Liver (tissue), 8 donors: ENCODE measurements at regions not wholly inside any gene's neighbourhood (a gene's known extent, or its start where the extent isn't known, plus 50 kb on each side); places are given as distances from the start of the nearest gene placed in this dataset.

Experiments used
- DNase-seq: peaks from one replicate; pipeline ENCODE4 v3.0.0-alpha.2; 2017; ENCODE audit warnings: low spot score
- H3K27ac ChIP-seq, 2 donors: one replicate each; pipeline ENCODE4 v1.7.0; 2013; ENCODE audit warnings: inconsistent platforms in 2 of 2, low read length in 2 of 2, control low read depth in 1 of 2, low read depth in 1 of 2, mild to moderate bottlenecking in 1 of 2
- H3K27me3 ChIP-seq, 4 donors: one replicate each; pipeline versions ENCODE4 v1.6.1 to v1.7.0; 2013; ENCODE audit warnings: low read length in 3 of 4, inconsistent platforms in 1 of 4, mild to moderate bottlenecking in 1 of 4, moderate library complexity in 1 of 4; ENCODE audit not compliant: control insufficient read depth in 4 of 4, insufficient read depth in 4 of 4
- H3K36me3 ChIP-seq, 4 donors: one replicate each; pipeline versions ENCODE4 v1.6.1 to v1.7.0; 2013; ENCODE audit warnings: low read length in 3 of 4, mild to moderate bottlenecking in 3 of 4, low read depth in 1 of 4, moderate library complexity in 1 of 4; ENCODE audit not compliant: control insufficient read depth in 4 of 4, insufficient read depth in 3 of 4
- H3K4me1 ChIP-seq, 4 donors: one replicate each; pipeline versions ENCODE4 v1.6.1 to v1.7.0; 2013; ENCODE audit warnings: low read length in 3 of 4, mild to moderate bottlenecking in 3 of 4, moderate library complexity in 1 of 4; ENCODE audit not compliant: control insufficient read depth in 4 of 4, insufficient read depth in 4 of 4
- H3K4me3 ChIP-seq, 3 donors: one replicate each; pipeline versions ENCODE4 v1.6.1 to v1.7.0; 2013; ENCODE audit warnings: low read length in 3 of 3, control low read depth in 1 of 3, low read depth in 1 of 3, mild to moderate bottlenecking in 1 of 3
- H3K9ac ChIP-seq, 2 donors: one replicate each; pipeline ENCODE4 v1.7.0; 2013; ENCODE audit warnings: low read length in 2 of 2, mild to moderate bottlenecking in 2 of 2, moderate library complexity in 2 of 2, control low read depth in 1 of 2, low read depth in 1 of 2
- H3K9me3 ChIP-seq, 4 donors: one replicate each; pipeline versions ENCODE4 v1.6.1 to v1.7.0; 2013; ENCODE audit warnings: low read length in 3 of 4; ENCODE audit not compliant: control insufficient read depth in 4 of 4
- ATF3 ChIP-seq: IDR thresholded peaks from 2 replicates; pipeline ENCODE4 v1.6.1; 2016; ENCODE audit warnings: antibody characterized with exemption
- CTCF ChIP-seq: fragments of 150-350 bp; IDR thresholded peaks from 2 replicates; pipeline ENCODE4 v1.5.1; 2017; ENCODE audit warnings: improper control_type of control experiment, low read depth, low read length; ENCODE audit not compliant: missing input control
- EGR1 ChIP-seq, 2 donors: IDR thresholded peaks; 2 replicates each; pipeline ENCODE4 v1.6.1; 2016 to 2018; ENCODE audit warnings: antibody characterized with exemption in 2 of 2, low read depth in 2 of 2
- FOXA1 ChIP-seq: IDR thresholded peaks from 2 replicates; pipeline ENCODE4 v1.6.1; 2016; ENCODE audit warnings: antibody characterized with exemption
- FOXA2 ChIP-seq: IDR thresholded peaks from 2 replicates; pipeline ENCODE4 v1.6.1; 2016; ENCODE audit warnings: antibody characterized with exemption
- GABPA ChIP-seq, 2 donors: IDR thresholded peaks in 1 of 2; conservative IDR thresholded peaks in 1 of 2; 2 replicates each; pipeline ENCODE4 v1.6.1; 2016; ENCODE audit warnings: antibody characterized with exemption in 2 of 2, mild to moderate bottlenecking in 1 of 2, moderate library complexity in 1 of 2
- HNF4A ChIP-seq, 2 donors: conservative IDR thresholded peaks; 2 replicates each; pipeline ENCODE4 v1.6.1; 2016; ENCODE audit warnings: antibody characterized with exemption in 2 of 2, mild to moderate bottlenecking in 2 of 2
- HNF4G ChIP-seq: IDR thresholded peaks from 2 replicates; pipeline ENCODE4 v1.6.1; 2016; ENCODE audit warnings: antibody characterized with exemption
- JUND ChIP-seq, 2 donors: IDR thresholded peaks; 2 replicates each; pipeline ENCODE4 v1.6.1; 2016; ENCODE audit warnings: antibody characterized with exemption in 2 of 2
- MAX ChIP-seq: IDR thresholded peaks from 2 replicates; pipeline ENCODE4 v1.6.1; 2016; ENCODE audit warnings: antibody characterized with exemption
- NR2F2 ChIP-seq: IDR thresholded peaks from 2 replicates; pipeline ENCODE4 v1.6.1; 2016; ENCODE audit warnings: antibody characterized with exemption
- RAD21 ChIP-seq, 2 donors: IDR thresholded peaks; 2 replicates each; pipeline ENCODE4 v1.6.1; 2016; ENCODE audit warnings: antibody characterized with exemption in 2 of 2, mild to moderate bottlenecking in 2 of 2
- REST ChIP-seq: IDR thresholded peaks from 2 replicates; pipeline ENCODE4 v1.6.1; 2016; ENCODE audit warnings: antibody characterized with exemption, mild to moderate bottlenecking
- RXRA ChIP-seq, 2 donors: IDR thresholded peaks; 2 replicates each; pipeline ENCODE4 v1.6.1; 2017 to 2018; ENCODE audit warnings: antibody characterized with exemption in 2 of 2, mild to moderate bottlenecking in 1 of 2
- SP1 ChIP-seq: IDR thresholded peaks from 2 replicates; pipeline ENCODE4 v1.6.1; 2018; ENCODE audit warnings: antibody characterized with exemption, mild to moderate bottlenecking
- TAF1 ChIP-seq: conservative IDR thresholded peaks from 2 replicates; pipeline ENCODE4 v1.6.1; 2016; ENCODE audit warnings: antibody characterized with exemption, mild to moderate bottlenecking
- YY1 ChIP-seq: IDR thresholded peaks from 2 replicates; pipeline ENCODE4 v1.6.1; 2016; ENCODE audit warnings: antibody characterized with exemption, mild to moderate bottlenecking
- ZBTB33 ChIP-seq: IDR thresholded peaks from 2 replicates; pipeline ENCODE4 v1.6.1; 2016; ENCODE audit warnings: antibody characterized with exemption
- WGBS: extraction: QIAGEN DNeasy Blood & Tissue Kit; methylation state at CpG from one replicate; pipeline ENCODE4 v1.1.7; 2013; 5-methylcytosine and 5-hydroxymethylcytosine counted together
- donor health status: healthy.
- donor health status: healthy.
- donor health status: healthy.
- donor health status: healthy.
- donor health status: healthy.

GRCh38 chr12:113744802-113745395 is 221.2 kb downstream of the RBM19 start:
- H3K27me3 ChIP-seq, result peaks cover 0 to 8% (median 0%) of the 10 kb centered on the region in 4 donors
- H3K27ac ChIP-seq, result no peak overlapping the region
- 74% methylated on average over 8 of the region's 8 CpGs for WGBS
- H3K4me3 ChIP-seq, result no peak overlapping the region
- no peaks in the 10 kb centered on the region for H3K4me1 ChIP-seq
- H3K9ac ChIP-seq, result no peak overlapping the region
- no peak for DNase-seq
- H3K36me3 ChIP-seq, result no peaks in the 10 kb centered on the region
- TF ChIP-seq EGR1 (IDR thresholded peaks at IDR 0.05; ENCODE audit: low read depth in 2 of 2), result no peak
- no peak for TF ChIP-seq YY1
- no peak for TF ChIP-seq ATF3
- no peak for TF ChIP-seq HNF4A (conservative IDR thresholded peaks at IDR 0.05)
- TF ChIP-seq TAF1, result no peak
- no peak for TF ChIP-seq HNF4G
- TF ChIP-seq NR2F2, result no peak
- TF ChIP-seq GABPA (IDR thresholded peaks at IDR 0.05 in 1 of 2, conservative IDR thresholded peaks at IDR 0.05 in 1 of 2), result no peak
- no peak for TF ChIP-seq ZBTB33
- no peak for TF ChIP-seq FOXA1
- no peak for TF ChIP-seq JUND (IDR thresholded peaks at IDR 0.05)
- TF ChIP-seq CTCF, result no peak
- TF ChIP-seq SP1, result no peak
- no peak for TF ChIP-seq MAX
- no peak for TF ChIP-seq FOXA2
- no peak for TF ChIP-seq REST
- no peak for TF ChIP-seq RAD21 (IDR thresholded peaks at IDR 0.05)
- no peak for TF ChIP-seq RXRA (IDR thresholded peaks at IDR 0.05)
- no peaks in the 10 kb centered on the region for H3K9me3 ChIP-seq
